DMS53 (cell line): ENCODE measurements at regions not wholly inside any gene's neighbourhood (a gene's known extent, or its start where the extent isn't known, plus 50 kb on each side); places are given as distances from the start of the nearest gene placed in this dataset.

Source experiments
- DNase-seq: peaks from one replicate; lab custom pipeline; 2025; lab: John Stamatoyannopoulos, UW

GRCh38 chr12:125678589-125678993 lies 613.4 kb downstream of the AACS start:
- DNase-seq: no peak

GRCh38 chr12:125683748-125684381 lies 618.6 kb downstream of the AACS start:
- DNase-seq: peak; percentile 45

- DNase-seq: no peak
These were observed 619.9 kb downstream of the AACS start for GRCh38 chr12:125684968-125685790.

GRCh38 chr12:125685915-125686314 lies 620.7 kb downstream of the AACS start:
- no peak for DNase-seq

GRCh38 chr12:125687403-125687802 lies 622.2 kb downstream of the AACS start:
- DNase-seq: no peak

- DNase-seq: no peak
These were observed 622.6 kb downstream of the AACS start for GRCh38 chr12:125687820-125688219.

GRCh38 chr12:125688223-125688622 lies 623.0 kb downstream of the AACS start:
- DNase-seq: no peak

- no peak for DNase-seq
These were observed 623.6 kb downstream of the AACS start for GRCh38 chr12:125688881-125689280.

- DNase-seq: no peak
These were observed 624.6 kb downstream of the AACS start for GRCh38 chr12:125689576-125690410.

- DNase-seq: no peak
These were observed 625.6 kb downstream of the AACS start for GRCh38 chr12:125690841-125691240.

- no peak for DNase-seq
These were observed 630.8 kb downstream of the AACS start for GRCh38 chr12:125696054-125696453.

- no peak for DNase-seq
These were observed 639.6 kb downstream of the AACS start for GRCh38 chr12:125704803-125705202.

GRCh38 chr12:125720961-125721360 lies 655.7 kb downstream of the AACS start:
- DNase-seq: no peak

GRCh38 chr12:125734137-125734536 lies 668.9 kb downstream of the AACS start:
- peak; percentile 39 for DNase-seq

GRCh38 chr12:125738211-125738610 lies 673.0 kb downstream of the AACS start:
- DNase-seq: no peak

- no peak for DNase-seq
These were observed 677.2 kb downstream of the AACS start for GRCh38 chr12:125742413-125742812.

GRCh38 chr12:125744201-125744600 lies 679.0 kb downstream of the AACS start:
- DNase-seq: no peak

GRCh38 chr12:125755512-125755911 lies 690.3 kb downstream of the AACS start:
- DNase-seq: no peak

GRCh38 chr12:125766091-125766490 lies 700.9 kb downstream of the AACS start:
- DNase-seq: no peak

- no peak for DNase-seq
These were observed 707.2 kb downstream of the AACS start for GRCh38 chr12:125772403-125772802.

GRCh38 chr12:125773033-125773640 lies 707.9 kb downstream of the AACS start:
- DNase-seq: peak; percentile 67

- DNase-seq: no peak
These were observed 710.3 kb downstream of the AACS start for GRCh38 chr12:125775507-125775906.
